ENCODE measurements at regions not wholly inside any gene's neighbourhood (a gene's known extent, or its start where the extent isn't known, plus 50 kb on each side); places are given as distances from the start of the nearest gene placed in this dataset.

- no peak for TF ChIP-seq CTCF (IDR thresholded peaks at IDR 0.05)
- no peak for TF ChIP-seq POLR2A (IDR thresholded peaks at IDR 0.05)
Observed at GRCh38 chr12:90490355-90490754, 464.6 kb downstream of the CCER1 start.
